ENCODE measurements at regions not wholly inside any gene's neighbourhood (a gene's known extent, or its start where the extent isn't known, plus 50 kb on each side); places are given as distances from the start of the nearest gene placed in this dataset.

- no peak for DNase-seq (ENCODE audit: low spot score)
Measured at GRCh38 chr19:31658993-31659896, 310.0 kb upstream of the TSHZ3 start.

- no peak for DNase-seq (ENCODE audit: low spot score)
Measured at GRCh38 chr19:31659897-31660210, 310.6 kb upstream of the TSHZ3 start.

DNA sequence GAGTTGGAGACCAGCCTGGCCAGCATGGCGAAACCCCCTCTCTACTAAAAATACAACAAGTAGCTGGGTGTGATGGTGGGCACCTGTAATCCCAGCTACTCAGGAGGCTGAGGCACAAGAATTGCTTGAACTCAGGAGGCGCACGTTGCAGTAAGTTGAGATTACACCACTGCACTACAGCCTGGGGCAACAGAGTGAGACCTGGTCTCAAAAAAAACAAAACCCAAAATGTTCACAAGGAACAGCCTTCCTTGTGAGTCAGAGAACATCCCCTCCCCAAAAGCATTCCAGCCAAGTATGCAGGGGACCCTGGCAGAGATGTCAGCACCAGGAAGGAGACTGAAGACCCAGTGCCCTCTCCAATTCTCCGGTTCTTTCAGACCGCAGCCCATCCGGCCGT, 314.9 kb upstream of the TSHZ3 start:
- no peak for DNase-seq (ENCODE audit: low spot score)

DNA sequence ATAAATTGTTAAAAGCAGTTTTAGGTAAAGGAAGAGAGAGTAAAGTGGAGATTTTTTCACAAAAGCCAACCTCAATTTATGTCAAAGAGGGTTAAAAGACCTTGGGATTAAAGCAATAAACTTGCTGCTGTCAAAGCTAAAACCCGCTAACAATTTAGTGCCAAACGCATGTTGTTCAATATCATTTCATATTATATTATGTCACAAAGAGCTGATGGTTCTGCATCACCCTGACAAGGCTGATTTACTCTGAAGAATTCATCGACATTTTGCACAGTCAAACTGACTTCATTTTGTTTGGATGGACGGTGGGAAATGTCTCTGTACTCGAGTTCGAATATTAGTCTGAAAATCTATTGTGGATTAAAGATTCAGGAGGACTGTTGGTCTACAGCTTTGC, 315.8 kb upstream of the TSHZ3 start:
- DNase-seq (ENCODE audit: low spot score) = no peak

DNA sequence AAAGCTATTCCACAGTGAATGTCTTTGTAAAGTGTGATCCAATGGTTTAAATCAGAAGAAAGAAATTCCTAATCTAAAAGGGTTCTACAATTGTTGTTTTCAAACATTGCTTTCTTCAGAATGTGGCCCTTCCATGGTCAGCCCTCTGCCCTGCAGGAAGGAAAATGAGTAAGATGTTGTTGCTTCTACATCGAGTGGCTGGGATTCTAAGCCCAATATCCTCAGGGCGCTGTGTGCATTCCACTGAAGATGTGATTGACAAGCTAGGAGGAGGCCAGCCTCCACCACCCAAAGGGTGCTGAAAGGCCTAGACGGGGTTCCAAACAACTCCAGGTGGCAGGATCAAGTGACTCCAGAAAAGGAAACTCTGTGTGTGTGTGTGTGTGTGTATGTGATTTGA, 316.9 kb upstream of the TSHZ3 start:
- DNase-seq (ENCODE audit: low spot score) = no peak

GRCh38 chr19:31667106-31667505, 317.9 kb upstream of the TSHZ3 start:
- no peak for DNase-seq (ENCODE audit: low spot score)

- DNase-seq (ENCODE audit: low spot score) = no peak
Measured at GRCh38 chr19:31668921-31669320, 319.7 kb upstream of the TSHZ3 start.

DNA sequence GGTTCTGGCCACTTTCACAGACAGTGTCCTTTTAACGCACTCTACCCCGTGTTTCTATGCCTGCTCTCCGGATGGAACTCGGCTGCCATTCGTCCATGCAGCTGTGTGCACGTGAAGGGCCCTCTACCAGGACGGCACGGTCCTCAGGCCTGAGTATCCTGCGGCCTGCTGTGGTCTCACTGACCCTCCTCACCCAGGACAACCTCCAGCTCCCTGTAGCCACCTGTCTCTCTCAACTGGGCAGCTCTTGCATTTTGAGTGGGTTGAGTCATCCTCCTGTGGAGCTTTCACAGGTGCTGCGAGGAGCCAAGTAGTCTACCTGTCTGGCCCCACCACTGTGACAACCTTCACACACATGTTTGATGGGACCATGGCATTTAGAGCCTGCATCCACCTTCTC, 321.7 kb upstream of the TSHZ3 start:
- no peak for DNase-seq (ENCODE audit: low spot score)

DNA sequence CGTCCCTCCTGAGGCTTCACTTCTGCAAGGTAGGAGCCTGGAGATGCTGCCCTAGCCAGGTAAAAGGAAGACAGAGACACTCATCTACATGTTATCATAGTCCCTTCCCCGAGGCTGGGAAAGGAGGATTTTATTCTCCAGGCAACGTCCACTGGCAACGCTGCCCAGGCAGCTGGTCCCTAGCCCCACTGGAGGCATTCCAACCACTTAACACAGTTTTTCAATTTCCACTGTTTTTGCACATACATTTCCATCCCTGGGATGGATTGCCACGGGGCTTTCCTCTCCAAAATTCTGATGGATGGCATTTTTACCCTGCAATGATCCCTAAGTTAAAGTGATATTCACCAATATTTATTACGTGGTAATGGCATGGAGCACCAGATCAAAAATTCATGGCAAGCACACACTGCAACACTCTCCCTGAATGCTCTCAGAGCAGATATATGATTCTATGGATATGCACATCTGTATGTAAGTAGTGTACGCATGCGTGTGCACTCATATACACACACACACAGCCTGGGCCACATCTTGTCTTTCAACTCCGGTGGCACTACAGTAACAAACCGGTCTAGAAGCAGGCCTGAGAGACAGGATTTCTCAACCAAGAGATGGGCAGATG, 322.3 kb upstream of the TSHZ3 start:
- no peak for DNase-seq (ENCODE audit: low spot score)

DNA sequence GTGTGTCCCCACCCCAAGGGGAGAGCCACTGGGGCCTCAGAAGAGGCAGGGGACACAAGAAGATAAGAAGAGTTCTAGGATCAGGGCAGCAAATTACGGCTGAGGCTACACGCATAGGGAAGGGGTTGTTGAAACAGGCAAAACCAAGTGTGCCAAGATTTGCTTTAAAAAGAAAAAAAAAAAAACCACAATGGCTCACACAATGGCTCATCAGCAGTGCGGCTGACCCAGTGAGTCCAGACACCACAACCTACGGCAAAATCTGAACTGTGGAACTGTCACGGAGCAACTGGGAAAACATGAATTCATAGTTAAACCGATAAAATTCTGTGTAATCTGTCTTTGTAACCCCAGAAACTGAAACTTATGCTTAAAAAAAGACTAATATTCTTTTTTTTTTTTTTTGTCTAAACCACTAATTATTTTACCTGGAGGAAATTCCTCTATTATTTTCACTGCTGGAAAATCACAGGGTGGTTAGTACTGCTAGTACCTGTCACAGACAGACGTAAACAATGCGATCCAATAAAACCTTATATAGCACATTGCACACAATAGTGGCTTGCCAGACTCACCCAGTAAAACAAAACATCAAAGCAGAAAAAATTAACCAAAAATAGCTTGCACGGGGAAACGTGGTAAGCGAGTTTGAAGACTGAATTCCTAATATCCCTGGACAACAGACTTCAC, 325.4 kb upstream of the TSHZ3 start:
- no peak for DNase-seq (ENCODE audit: low spot score)

DNA sequence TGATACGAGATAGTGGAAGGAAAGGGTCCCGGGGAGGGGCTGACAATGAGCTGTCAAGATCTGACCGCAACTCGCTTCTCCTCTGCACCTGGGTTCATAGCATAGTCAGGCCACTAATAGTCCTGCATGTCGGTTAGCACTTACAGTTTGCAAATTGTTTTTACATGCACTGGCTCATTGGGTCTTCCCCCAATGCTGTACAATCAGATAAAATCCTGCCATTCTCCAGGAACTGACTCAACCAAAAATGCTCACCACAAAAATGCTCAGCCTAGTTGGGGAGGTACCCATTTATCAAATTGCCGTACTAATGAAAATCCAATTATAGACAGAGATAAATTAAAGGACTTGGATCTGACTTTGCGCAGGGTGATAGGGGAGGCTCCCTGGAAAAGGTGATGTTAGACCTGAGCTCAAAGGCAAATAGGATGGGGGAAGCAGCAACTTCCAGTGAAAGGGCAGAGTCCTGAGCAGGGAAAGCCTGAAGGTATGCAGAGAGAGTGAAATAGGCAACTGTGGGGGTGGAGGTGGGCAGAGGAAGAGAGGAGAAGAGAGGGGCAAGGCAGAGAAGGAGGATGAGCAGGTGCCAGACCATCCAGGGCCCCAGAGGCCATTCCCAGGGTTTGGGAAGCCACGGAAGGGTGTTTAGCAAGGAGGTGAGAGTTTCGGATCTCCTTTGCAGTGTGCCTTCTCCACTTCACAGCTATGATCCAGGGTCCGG, 326.1 kb upstream of the TSHZ3 start:
- DNase-seq (ENCODE audit: low spot score) = no peak

- DNase-seq (ENCODE audit: low spot score) = peak; percentile 57
Measured at GRCh38 chr19:31676271-31677004, 327.2 kb upstream of the TSHZ3 start.

GRCh38 chr19:31678421-31678820, 329.2 kb upstream of the TSHZ3 start:
- no peak for DNase-seq (ENCODE audit: low spot score)

DNA sequence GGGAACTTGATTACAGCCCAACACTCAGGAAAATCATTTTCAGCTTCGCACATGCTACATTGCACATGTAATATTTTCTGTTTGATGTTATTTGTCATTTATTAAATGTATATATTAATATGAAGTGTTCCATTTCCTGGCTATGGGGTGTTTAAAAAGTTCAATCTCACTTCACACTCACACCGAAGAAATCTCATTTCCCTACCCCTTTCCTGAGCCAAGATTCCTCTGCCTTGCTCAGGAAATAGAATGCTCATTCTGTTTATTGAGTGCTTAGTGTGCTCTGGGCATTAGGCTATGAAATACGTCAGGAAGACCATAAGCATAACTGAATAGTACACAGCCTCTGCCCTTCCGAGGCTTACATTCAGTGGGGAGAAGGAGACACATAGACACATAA, 331.9 kb upstream of the TSHZ3 start:
- DNase-seq (ENCODE audit: low spot score) = no peak

DNA sequence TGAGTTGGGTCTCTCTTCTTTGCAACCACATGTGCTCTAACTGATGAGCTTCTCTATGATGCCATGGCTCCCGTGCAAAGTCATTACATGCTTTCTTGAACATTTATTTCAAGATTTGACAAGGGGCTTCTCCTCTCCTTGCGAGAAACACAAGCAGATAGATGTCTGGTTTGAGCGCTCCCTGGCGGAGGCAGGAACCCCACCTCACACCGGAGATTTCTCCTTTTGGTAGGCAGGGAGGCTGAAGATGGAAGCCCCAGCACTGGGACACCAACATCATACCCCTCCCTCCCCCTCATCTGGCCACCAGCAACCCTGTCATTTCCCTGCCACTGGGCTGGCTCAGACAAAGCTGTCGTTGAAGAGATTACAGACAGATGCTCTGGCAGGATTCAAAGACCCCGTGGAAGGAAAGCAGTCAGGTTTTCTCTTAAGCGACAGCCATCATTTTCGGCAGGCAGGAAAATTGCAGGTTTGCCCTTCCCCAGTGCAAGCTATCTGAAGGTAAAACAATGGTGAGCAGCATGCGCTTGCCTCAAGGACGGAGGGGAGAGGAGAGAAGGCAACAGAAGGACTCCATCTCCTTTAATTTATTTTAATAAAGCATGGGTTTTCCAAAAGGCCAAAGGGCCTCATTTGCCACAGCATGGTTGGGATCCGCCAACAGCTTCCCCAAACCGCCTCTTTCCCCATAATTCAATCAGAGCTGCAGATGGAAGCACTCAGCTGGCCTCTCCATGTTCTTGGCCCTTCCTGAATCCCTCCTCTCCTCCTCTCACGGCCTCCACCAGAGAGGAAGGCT, 344.1 kb upstream of the TSHZ3 start:
- DNase-seq (ENCODE audit: low spot score) = no peak

DNA sequence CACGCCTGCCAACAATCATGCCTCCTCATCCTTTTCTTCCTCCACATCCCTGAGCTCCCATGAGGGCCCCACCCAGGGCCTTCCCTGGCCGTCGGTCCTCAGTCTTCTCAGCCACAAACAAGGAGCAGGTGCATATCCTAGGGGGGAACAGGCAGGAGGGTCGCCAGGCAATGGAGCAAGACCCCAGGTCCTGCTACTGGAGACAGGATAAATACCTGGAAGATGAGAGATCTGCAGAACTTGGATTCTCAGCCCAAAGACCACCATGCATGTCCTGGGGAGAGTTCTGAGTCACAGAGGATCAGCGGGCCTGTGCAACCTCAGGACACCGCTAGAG, 344.7 kb upstream of the TSHZ3 start:
- no peak for DNase-seq (ENCODE audit: low spot score)

- no peak for DNase-seq (ENCODE audit: low spot score)
Measured at GRCh38 chr19:31694761-31695160, 345.5 kb upstream of the TSHZ3 start.

- DNase-seq (ENCODE audit: low spot score) = no peak
Measured at GRCh38 chr19:31699421-31699820, 350.2 kb upstream of the TSHZ3 start.

GRCh38 chr19:31701146-31701545, 351.9 kb upstream of the TSHZ3 start:
- no peak for DNase-seq (ENCODE audit: low spot score)

GRCh38 chr19:31705656-31706055, 356.4 kb upstream of the TSHZ3 start:
- no peak for DNase-seq (ENCODE audit: low spot score)

DNA sequence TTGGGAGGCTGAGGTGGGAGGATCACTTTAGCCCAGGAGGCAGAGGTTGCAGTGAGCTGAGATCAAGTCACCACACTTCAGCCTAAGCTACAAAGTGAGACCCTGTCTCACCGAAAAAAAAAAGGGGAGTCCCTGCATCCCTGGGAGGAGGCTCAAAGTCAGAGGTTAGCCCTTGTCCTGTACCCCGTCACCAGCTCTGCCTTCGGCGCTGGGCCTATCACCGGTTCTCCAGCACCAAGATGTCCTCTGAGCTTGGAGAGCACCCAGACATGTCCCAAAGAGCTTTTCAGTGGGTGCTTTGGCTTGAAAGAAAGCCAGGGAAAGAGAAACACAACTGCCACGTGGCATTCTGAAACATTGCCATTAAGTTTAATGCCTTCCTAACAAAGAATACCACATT, 356.9 kb upstream of the TSHZ3 start:
- DNase-seq (ENCODE audit: low spot score) = no peak

Data from HT-29 (cell line).